Neural crest cell (in vitro differentiated cells): ENCODE measurements at regions not wholly inside any gene's neighbourhood (a gene's known extent, or its start where the extent isn't known, plus 50 kb on each side); places are given as distances from the start of the nearest gene placed in this dataset.

Source experiments
- DNase-seq: peaks from one replicate; pipeline ENCODE4 v3.0.0; 2021; ENCODE audit warnings: low read depth, mixed read lengths, low spot score
- H3K27ac Mint-ChIP-seq: one replicate; pipeline ENCODE4 v1.8.0; 2021; ENCODE audit warnings: mild to moderate bottlenecking, mixed read lengths; ENCODE audit not compliant: unreplicated experiment
- H3K27me3 Mint-ChIP-seq: 2 replicates; pipeline ENCODE4 v1.8.0; 2021; ENCODE audit warnings: low read depth, mild to moderate bottlenecking, mixed read lengths
- H3K36me3 Mint-ChIP-seq: 2 replicates; pipeline ENCODE4 v1.8.0; 2021; ENCODE audit warnings: low read depth, mild to moderate bottlenecking, mixed read lengths
- H3K4me1 Mint-ChIP-seq: 2 replicates; pipeline ENCODE4 v1.8.0; 2021; ENCODE audit warnings: mixed read lengths
- H3K4me3 Mint-ChIP-seq: one replicate; pipeline ENCODE4 v1.8.0; 2021; ENCODE audit warnings: mild to moderate bottlenecking, mixed read lengths
- H3K9me3 Mint-ChIP-seq: 2 replicates; pipeline ENCODE4 v1.8.0; 2021; ENCODE audit warnings: mixed read lengths
- TF ChIP-seq, protein P1 (sequence below): fragments of 200-600 bp; sonication (generic); conservative IDR thresholded peaks from 2 replicates; pipeline ENCODE4 v1.5.0; 2021; ENCODE audit warnings: antibody characterized with exemption, mild to moderate bottlenecking

DNA sequence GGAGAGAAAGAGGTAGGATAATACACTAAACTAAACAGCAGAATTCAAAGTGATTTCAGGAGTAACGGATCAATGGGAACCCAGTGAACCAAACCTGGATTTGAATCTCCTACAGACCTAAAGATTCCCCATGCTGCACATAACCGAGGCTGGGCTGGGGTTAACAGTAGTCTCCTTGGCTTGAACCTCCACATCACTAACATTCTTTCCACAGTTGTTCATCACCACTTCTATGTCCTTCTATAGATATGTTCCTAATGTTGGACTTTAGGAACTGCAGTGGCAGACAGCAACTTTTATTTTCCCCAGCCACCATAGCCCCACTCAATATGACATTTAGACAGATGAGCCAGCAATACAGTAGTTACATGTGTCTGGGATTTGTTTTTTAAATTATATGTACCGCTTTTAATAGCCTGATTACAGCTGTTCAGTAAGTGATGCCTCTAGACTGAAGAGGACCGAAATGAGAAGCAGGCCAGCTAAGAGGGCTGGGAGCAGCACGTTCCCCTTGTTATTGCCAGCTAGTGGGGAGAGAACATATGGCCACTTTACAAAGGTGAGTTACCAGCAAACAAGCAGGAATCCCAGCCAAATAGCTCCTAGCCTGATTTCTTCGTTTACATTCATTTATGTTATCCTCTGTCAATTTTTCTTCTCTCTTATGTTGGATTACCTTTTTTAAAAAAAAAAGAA lies 472.6 kb upstream of the CDIN1 start:
- Mint-ChIP-seq H3K9me3 (no peaks in the 10 kb centered on the region), H3K4me1 (no peaks in the 10 kb centered on the region), H3K4me3 (no peak overlapping the region), H3K27ac (no peak overlapping the region), H3K36me3 (no peaks in the 10 kb centered on the region), H3K27me3 (no peaks in the 10 kb centered on the region)
- TF ChIP-seq, protein P1, sequence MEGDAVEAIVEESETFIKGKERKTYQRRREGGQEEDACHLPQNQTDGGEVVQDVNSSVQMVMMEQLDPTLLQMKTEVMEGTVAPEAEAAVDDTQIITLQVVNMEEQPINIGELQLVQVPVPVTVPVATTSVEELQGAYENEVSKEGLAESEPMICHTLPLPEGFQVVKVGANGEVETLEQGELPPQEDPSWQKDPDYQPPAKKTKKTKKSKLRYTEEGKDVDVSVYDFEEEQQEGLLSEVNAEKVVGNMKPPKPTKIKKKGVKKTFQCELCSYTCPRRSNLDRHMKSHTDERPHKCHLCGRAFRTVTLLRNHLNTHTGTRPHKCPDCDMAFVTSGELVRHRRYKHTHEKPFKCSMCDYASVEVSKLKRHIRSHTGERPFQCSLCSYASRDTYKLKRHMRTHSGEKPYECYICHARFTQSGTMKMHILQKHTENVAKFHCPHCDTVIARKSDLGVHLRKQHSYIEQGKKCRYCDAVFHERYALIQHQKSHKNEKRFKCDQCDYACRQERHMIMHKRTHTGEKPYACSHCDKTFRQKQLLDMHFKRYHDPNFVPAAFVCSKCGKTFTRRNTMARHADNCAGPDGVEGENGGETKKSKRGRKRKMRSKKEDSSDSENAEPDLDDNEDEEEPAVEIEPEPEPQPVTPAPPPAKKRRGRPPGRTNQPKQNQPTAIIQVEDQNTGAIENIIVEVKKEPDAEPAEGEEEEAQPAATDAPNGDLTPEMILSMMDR = no peak
- DNase-seq = no peak

DNA sequence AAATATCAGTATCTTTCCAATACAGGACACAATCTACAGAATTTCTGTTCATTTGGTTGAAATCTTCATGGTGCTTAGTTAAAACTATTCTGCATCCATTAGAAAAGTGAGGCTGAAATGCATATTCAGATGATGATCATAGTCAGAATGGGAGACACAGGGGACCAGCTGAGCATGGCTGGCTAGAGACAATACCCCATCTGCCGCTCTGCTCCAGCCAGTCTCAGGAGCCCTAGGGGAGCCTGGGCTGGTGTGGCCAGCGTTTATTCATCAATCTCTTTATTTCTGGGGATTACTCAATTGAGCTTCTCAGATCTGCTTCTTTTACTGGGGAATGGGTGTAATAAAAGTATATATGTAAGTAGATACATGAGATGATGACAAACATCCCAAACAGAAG lies 470.9 kb upstream of the CDIN1 start:
- Mint-ChIP-seq H3K27me3 (no peaks in the 10 kb centered on the region), H3K27ac (no peak overlapping the region), H3K4me3 (no peak overlapping the region), H3K9me3 (no peaks in the 10 kb centered on the region), H3K36me3 (no peaks in the 10 kb centered on the region), H3K4me1 (no peaks in the 10 kb centered on the region)
- TF ChIP-seq, protein P1 = no peak
- DNase-seq = no peak

DNA sequence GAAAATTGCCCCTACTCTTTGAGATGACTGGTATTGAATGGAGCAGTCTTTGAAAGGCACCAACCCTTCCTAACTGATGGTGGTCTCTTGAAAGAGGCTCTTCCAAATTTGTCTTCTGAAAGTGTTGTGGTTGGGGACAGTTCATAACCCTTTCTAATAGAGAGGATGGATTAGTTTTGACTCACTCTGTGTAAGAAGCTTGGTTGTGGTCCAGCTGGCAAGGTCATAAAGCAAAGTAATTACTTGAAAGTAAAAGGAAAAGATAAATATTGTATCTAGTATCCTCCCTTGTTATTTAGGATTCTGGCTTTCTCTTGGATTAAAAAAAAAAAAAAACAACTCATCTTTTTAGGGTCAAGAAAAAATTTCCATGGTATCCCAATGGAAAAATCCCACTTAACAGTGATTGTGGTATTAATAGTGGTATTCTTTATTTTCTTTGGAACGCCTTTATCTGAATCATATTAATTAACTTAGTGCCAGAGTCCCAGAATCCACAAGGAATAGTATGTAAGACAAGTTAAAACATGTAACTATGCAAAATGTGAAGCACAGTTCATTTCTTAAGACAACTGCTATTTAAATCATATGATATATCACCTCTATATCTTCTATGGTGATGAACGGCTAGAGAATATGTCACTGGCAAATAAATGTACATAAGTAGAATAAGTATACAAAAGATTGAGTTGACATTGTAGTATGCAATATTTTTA lies 469.3 kb upstream of the CDIN1 start:
- H3K27me3 Mint-ChIP-seq = no peaks in the 10 kb centered on the region
- no peaks in the 10 kb centered on the region for H3K4me1 Mint-ChIP-seq
- H3K4me3 Mint-ChIP-seq = no peak overlapping the region
- no peak overlapping the region for H3K27ac Mint-ChIP-seq
- no peaks in the 10 kb centered on the region for H3K9me3 Mint-ChIP-seq
- H3K36me3 Mint-ChIP-seq = no peaks in the 10 kb centered on the region
- no peak for DNase-seq
- TF ChIP-seq, protein P1 = no peak

DNA sequence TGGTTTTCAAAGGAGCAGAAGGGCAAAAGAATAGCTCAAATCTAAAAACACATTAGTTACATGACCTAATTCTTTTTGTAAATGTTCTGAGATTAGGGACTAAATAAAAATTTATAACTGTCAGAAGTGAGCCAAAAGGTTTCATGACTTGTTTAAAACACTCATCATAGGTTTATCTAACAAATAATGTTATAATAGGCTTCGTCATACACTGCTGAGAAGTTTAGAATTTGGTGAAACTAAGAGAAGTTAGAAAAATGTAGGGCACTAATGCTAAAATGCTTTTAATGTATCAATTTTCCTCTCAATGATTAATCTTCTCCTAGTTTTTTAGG lies 468.8 kb upstream of the CDIN1 start:
- TF ChIP-seq, protein P1 = no peak
- H3K27me3 Mint-ChIP-seq = no peaks in the 10 kb centered on the region
- no peak overlapping the region for H3K27ac Mint-ChIP-seq
- no peaks in the 10 kb centered on the region for H3K9me3 Mint-ChIP-seq
- H3K36me3 Mint-ChIP-seq = no peaks in the 10 kb centered on the region
- DNase-seq = no peak
- H3K4me3 Mint-ChIP-seq = no peak overlapping the region
- H3K4me1 Mint-ChIP-seq = no peaks in the 10 kb centered on the region

DNA sequence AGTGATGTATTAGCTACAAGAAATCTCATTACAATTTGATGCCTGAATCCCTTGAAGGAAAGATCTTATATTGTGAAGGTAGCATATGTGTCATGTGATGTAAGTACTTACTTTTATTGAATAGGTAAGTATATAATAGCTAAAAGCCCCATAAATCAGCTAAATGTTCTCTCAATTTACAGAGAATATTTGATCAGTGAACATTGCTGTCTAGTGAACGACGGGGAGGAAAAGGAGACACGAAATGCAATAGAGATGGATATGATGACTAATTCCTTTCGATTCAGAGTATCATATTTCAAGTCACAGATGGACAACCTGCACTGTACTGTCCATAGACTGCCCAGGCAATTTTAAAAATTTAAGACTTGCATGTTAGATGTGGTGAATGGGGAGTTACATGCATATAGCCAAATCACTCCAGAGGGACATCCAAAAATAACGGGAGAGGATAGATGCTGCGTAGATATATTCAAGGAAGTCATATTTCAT lies 462.1 kb upstream of the CDIN1 start:
- DNase-seq = no peak
- H3K9me3 Mint-ChIP-seq = peaks cover 7% of the 10 kb centered on the region
- H3K4me1 Mint-ChIP-seq = peaks cover 6% of the 10 kb centered on the region
- TF ChIP-seq, protein P1 = no peak
- no peaks in the 10 kb centered on the region for H3K27me3 Mint-ChIP-seq
- no peak overlapping the region for H3K27ac Mint-ChIP-seq
- H3K4me3 Mint-ChIP-seq = no peak overlapping the region
- peaks cover 7% of the 10 kb centered on the region for H3K36me3 Mint-ChIP-seq
